ENCODE measurements at regions not wholly inside any gene's neighbourhood (a gene's known extent, or its start where the extent isn't known, plus 50 kb on each side); places are given as distances from the start of the nearest gene placed in this dataset.

- Histone ChIP-seq H3K27ac (no peak overlapping the region), H3K9me3 (no peaks in the 10 kb centered on the region), H3K4me3 (no peak overlapping the region), H3K36me3 (no peaks in the 10 kb centered on the region), H3K27me3 (no peaks in the 10 kb centered on the region), H3K4me1 (no peaks in the 10 kb centered on the region)
- TF ChIP-seq POLR2A (IDR thresholded peaks at IDR 0.05) (no peak), CTCF (IDR thresholded peaks at IDR 0.05) (no peak)
- no peak for DNase-seq
- intact Hi-C loops (cut with DNase I; ENCODE audit: low total_unique reads) = no loop called here
Observed at GRCh38 chr20:22160101-22160652, 424.2 kb downstream of the FOXA2 start.

GRCh38 chr20:22159276-22159675, 425.1 kb downstream of the FOXA2 start:
- no peak for DNase-seq
- no peak overlapping the region for H3K4me3 ChIP-seq
- no peaks in the 10 kb centered on the region for H3K27me3 ChIP-seq
- no peaks in the 10 kb centered on the region for H3K9me3 ChIP-seq
- intact Hi-C loops (cut with DNase I; ENCODE audit: low total_unique reads) = no loop called here
- H3K4me1 ChIP-seq = no peaks in the 10 kb centered on the region
- H3K36me3 ChIP-seq = no peaks in the 10 kb centered on the region
- H3K27ac ChIP-seq = no peak overlapping the region
- no peak for TF ChIP-seq POLR2A (IDR thresholded peaks at IDR 0.05)

GRCh38 chr20:22127587-22127986, 422.1 kb downstream of the PAX1 start:
- H3K4me3 ChIP-seq = no peak overlapping the region
- no peak overlapping the region for H3K27ac ChIP-seq
- intact Hi-C loops (cut with DNase I; ENCODE audit: low total_unique reads) = no loop called here

GRCh38 chr20:22106308-22106938, 401.0 kb downstream of the PAX1 start:
- intact Hi-C loops (cut with DNase I; ENCODE audit: low total_unique reads) = no loop called here
- no peaks in the 10 kb centered on the region for H3K9me3 ChIP-seq
- H3K27ac ChIP-seq = no peak overlapping the region
- no peaks in the 10 kb centered on the region for H3K4me1 ChIP-seq
- no peak overlapping the region for H3K4me3 ChIP-seq
- DNase-seq = peak in 1 of 2 donors; percentile 15
- H3K27me3 ChIP-seq = no peaks in the 10 kb centered on the region
- no peaks in the 10 kb centered on the region for H3K36me3 ChIP-seq
- TF ChIP-seq CTCF (IDR thresholded peaks at IDR 0.05) = peak; percentile 30 to 62 (median 42)
- TF ChIP-seq POLR2A (IDR thresholded peaks at IDR 0.05) = no peak

More at GRCh38 chr20:22127587-22127986, 422.1 kb downstream of the PAX1 start:
- Histone ChIP-seq H3K4me1 (no peaks in the 10 kb centered on the region), H3K9me3 (peaks cover 0 to 5% of the 10 kb centered on the region in 2 donors), H3K27me3 (no peaks in the 10 kb centered on the region), H3K36me3 (no peaks in the 10 kb centered on the region)
- no peak for DNase-seq
- TF ChIP-seq POLR2A (IDR thresholded peaks at IDR 0.05) (no peak), CTCF (IDR thresholded peaks at IDR 0.05) (no peak)

- intact Hi-C loops (cut with DNase I; ENCODE audit: low total_unique reads) = no loop called here
- Histone ChIP-seq H3K27me3 (no peaks in the 10 kb centered on the region), H3K4me1 (no peaks in the 10 kb centered on the region), H3K36me3 (no peaks in the 10 kb centered on the region), H3K4me3 (no peak overlapping the region), H3K27ac (no peak overlapping the region), H3K9me3 (no peaks in the 10 kb centered on the region)
- DNase-seq = no peak
- TF ChIP-seq POLR2A (IDR thresholded peaks at IDR 0.05) = no peak
- TF ChIP-seq CTCF (IDR thresholded peaks at IDR 0.05) = no peak
Observed at GRCh38 chr20:22101606-22102005, 396.1 kb downstream of the PAX1 start.
